ENCODE measurements at regions not wholly inside any gene's neighbourhood (a gene's known extent, or its start where the extent isn't known, plus 50 kb on each side); places are given as distances from the start of the nearest gene placed in this dataset.

- TF ChIP-seq CTCF (conservative IDR thresholded peaks at IDR 0.05 in 1 of 2, IDR thresholded peaks at IDR 0.05 in 1 of 2; ENCODE audit: low read depth in 1 of 2, low read length in 2 of 2): no peak
- no peak for TF ChIP-seq EZH2 (IDR thresholded peaks at IDR 0.05; ENCODE audit: low read length, missing control alignments)
- Histone ChIP-seq H2AFZ (ENCODE audit: low read length) (no peak overlapping the region), H3K27ac (ENCODE audit: insufficient read depth, low read length) (no peak overlapping the region), H3K4me1 (ENCODE audit: control insufficient read depth, extremely low read depth, insufficient read depth, low read length) (no peaks in the 10 kb centered on the region), H3K4me2 (ENCODE audit: extremely low read depth, insufficient read depth, low read length) (no peak overlapping the region), H3K9ac (ENCODE audit: insufficient read depth, low read length) (no peak overlapping the region), H3K79me2 (ENCODE audit: control insufficient read depth, insufficient read depth, low read length) (no peaks in the 10 kb centered on the region), H4K20me1 (ENCODE audit: control insufficient read depth, extremely low read depth, insufficient read depth, low read length) (no peaks in the 10 kb centered on the region), H3K36me3 (ENCODE audit: control insufficient read depth, insufficient read depth, low read length) (no peaks in the 10 kb centered on the region), H3K4me3 (replicated peaks in 1 of 4; ENCODE audit: control extremely low read depth in 1 of 4, insufficient read depth in 1 of 4, low read depth in 3 of 4, low read length in 4 of 4) (no peak overlapping the region), H3K9me3 (ENCODE audit: control insufficient read depth, insufficient read depth, low read depth, low read length) (no peaks in the 10 kb centered on the region), H3K27me3 (ENCODE audit: control insufficient read depth, insufficient read depth, low read length) (no peaks in the 10 kb centered on the region)
- DNase-seq (ENCODE audit: low read depth in 2 of 2): no peak
Observed at GRCh38 chr17:72447251-72447640, 326.4 kb downstream of the SOX9 start.

- Histone ChIP-seq H3K79me2 (ENCODE audit: control insufficient read depth, insufficient read depth, low read length) (no peaks in the 10 kb centered on the region), H3K4me3 (replicated peaks in 1 of 4; ENCODE audit: control extremely low read depth in 1 of 4, insufficient read depth in 1 of 4, low read depth in 3 of 4, low read length in 4 of 4) (no peak overlapping the region), H3K4me1 (ENCODE audit: control insufficient read depth, extremely low read depth, insufficient read depth, low read length) (no peaks in the 10 kb centered on the region), H3K9ac (ENCODE audit: insufficient read depth, low read length) (no peak overlapping the region), H3K9me3 (ENCODE audit: control insufficient read depth, insufficient read depth, low read depth, low read length) (no peaks in the 10 kb centered on the region), H2AFZ (ENCODE audit: low read length) (no peak overlapping the region), H3K27me3 (ENCODE audit: control insufficient read depth, insufficient read depth, low read length) (no peaks in the 10 kb centered on the region), H3K36me3 (ENCODE audit: control insufficient read depth, insufficient read depth, low read length) (no peaks in the 10 kb centered on the region), H3K27ac (ENCODE audit: insufficient read depth, low read length) (no peak overlapping the region), H4K20me1 (ENCODE audit: control insufficient read depth, extremely low read depth, insufficient read depth, low read length) (no peaks in the 10 kb centered on the region), H3K4me2 (ENCODE audit: extremely low read depth, insufficient read depth, low read length) (no peak overlapping the region)
- no peak for TF ChIP-seq EZH2 (IDR thresholded peaks at IDR 0.05; ENCODE audit: low read length, missing control alignments)
- TF ChIP-seq CTCF (conservative IDR thresholded peaks at IDR 0.05 in 1 of 2, IDR thresholded peaks at IDR 0.05 in 1 of 2; ENCODE audit: low read depth in 1 of 2, low read length in 2 of 2): no peak
- DNase-seq (ENCODE audit: low read depth in 2 of 2): no peak
Observed at GRCh38 chr17:72448019-72448418, 327.2 kb downstream of the SOX9 start.

GRCh38 chr17:72452286-72453173 is 331.7 kb downstream of the SOX9 start:
- Histone ChIP-seq H3K4me2 (ENCODE audit: extremely low read depth, insufficient read depth, low read length) (no peak overlapping the region), H3K27ac (ENCODE audit: insufficient read depth, low read length) (no peak overlapping the region), H4K20me1 (ENCODE audit: control insufficient read depth, extremely low read depth, insufficient read depth, low read length) (no peaks in the 10 kb centered on the region), H3K36me3 (ENCODE audit: control insufficient read depth, insufficient read depth, low read length) (no peaks in the 10 kb centered on the region), H3K9ac (ENCODE audit: insufficient read depth, low read length) (no peak overlapping the region), H2AFZ (ENCODE audit: low read length) (no peak overlapping the region), H3K9me3 (ENCODE audit: control insufficient read depth, insufficient read depth, low read depth, low read length) (no peaks in the 10 kb centered on the region), H3K27me3 (ENCODE audit: control insufficient read depth, insufficient read depth, low read length) (no peaks in the 10 kb centered on the region), H3K4me1 (ENCODE audit: control insufficient read depth, extremely low read depth, insufficient read depth, low read length) (peaks cover 3% of the 10 kb centered on the region), H3K79me2 (ENCODE audit: control insufficient read depth, insufficient read depth, low read length) (no peaks in the 10 kb centered on the region), H3K4me3 (replicated peaks in 1 of 4; ENCODE audit: control extremely low read depth in 1 of 4, insufficient read depth in 1 of 4, low read depth in 3 of 4, low read length in 4 of 4) (no peak overlapping the region)
- no peak for TF ChIP-seq EZH2 (IDR thresholded peaks at IDR 0.05; ENCODE audit: low read length, missing control alignments)
- TF ChIP-seq CTCF (conservative IDR thresholded peaks at IDR 0.05 in 1 of 2, IDR thresholded peaks at IDR 0.05 in 1 of 2; ENCODE audit: low read depth in 1 of 2, low read length in 2 of 2): no peak
- no peak for DNase-seq (ENCODE audit: low read depth in 2 of 2)

Data from fibroblast of lung (primary cell).